ENCODE measurements at regions not wholly inside any gene's neighbourhood (a gene's known extent, or its start where the extent isn't known, plus 50 kb on each side); places are given as distances from the start of the nearest gene placed in this dataset.

GRCh38 chr15:70410371-70410985, 312.8 kb upstream of the TLE3 start:
- WGBS, 3 donors, result 73 to 84% (median 77%) methylated on average over 3 of the region's 3 CpGs

DNA sequence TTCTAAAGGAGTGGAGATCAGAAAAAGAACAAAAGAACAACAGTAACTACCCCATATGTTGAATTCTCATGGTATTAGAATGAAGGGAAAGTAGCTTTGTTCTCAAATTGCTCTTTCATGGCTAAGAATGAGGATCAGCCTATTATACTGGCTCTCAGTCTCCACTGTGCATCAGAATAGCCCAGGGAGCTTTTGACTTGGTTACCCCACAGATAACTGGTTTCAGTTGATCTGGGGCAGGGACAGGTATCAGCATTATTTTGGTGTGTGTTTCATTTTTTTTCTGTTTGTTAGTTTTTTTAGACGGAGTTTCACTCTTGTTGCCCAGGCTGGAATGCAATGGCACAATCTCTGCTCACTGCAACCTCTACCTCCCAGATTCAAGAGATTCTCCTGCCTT, 311.7 kb upstream of the TLE3 start:
- H3K27ac ChIP-seq (ENCODE audit: low read depth, low read length), result no peak overlapping the region
- 87 to 95% (median 93%) methylated on average over 1 of the region's 1 CpG for WGBS, 3 donors

More at GRCh38 chr15:70410371-70410985, 312.8 kb upstream of the TLE3 start:
- H3K27ac ChIP-seq (ENCODE audit: low read depth, low read length), result no peak overlapping the region

GRCh38 chr15:70407955-70408354, 310.2 kb upstream of the TLE3 start:
- WGBS, 3 donors, result 78 to 87% (median 80%) methylated on average over 1 of the region's 1 CpG
- H3K27ac ChIP-seq (ENCODE audit: low read depth, low read length), result no peak overlapping the region

GRCh38 chr15:70407336-70407670, 309.6 kb upstream of the TLE3 start:
- H3K27ac ChIP-seq (ENCODE audit: low read depth, low read length), result no peak overlapping the region
- 77 to 89% (median 88%) methylated on average over 7 of the region's 7 CpGs for WGBS, 3 donors

DNA sequence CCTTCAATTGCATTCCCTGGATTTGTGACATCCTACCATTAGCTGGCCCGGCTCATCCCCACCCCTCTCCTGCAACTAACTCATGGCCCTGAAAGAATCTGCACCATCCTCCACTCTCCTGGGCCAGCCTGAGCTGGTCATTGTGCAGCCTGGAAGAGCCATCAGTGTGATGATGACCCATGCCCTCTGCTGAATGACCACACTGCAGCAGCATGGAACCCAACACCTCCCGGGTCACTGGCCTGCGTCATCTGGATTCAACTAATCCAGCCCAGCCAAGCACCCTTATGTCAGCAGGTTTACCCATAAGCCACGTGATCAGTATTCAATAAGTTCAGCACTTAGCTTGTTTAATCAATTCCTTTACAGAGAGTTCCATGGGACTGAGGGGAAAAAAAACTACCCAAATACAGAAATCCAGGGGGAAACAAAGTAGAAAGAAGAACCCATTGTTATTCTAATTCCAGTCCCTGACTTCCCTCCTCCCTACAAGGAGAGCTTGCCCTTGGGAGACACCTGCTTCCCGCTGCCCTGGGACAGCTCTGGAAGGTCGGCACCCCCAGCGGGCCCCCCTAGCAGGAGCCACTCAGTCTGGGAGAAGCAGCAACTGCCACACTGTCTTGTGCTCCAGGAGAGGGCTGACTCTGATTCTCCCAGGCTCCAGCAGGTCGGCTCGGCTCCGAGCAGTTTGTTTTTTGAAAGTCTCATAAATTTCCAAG, 309.1 kb upstream of the TLE3 start:
- 47 to 74% (median 71%) methylated on average over 10 of the region's 10 CpGs for WGBS, 3 donors
- H3K27ac ChIP-seq (ENCODE audit: low read depth, low read length), result no peak overlapping the region

- H3K27ac ChIP-seq (ENCODE audit: low read depth, low read length), result no peak overlapping the region
- 76 to 84% (median 77%) methylated on average over 4 of the region's 4 CpGs for WGBS, 3 donors
Measured at GRCh38 chr15:70401709-70402108, 304.0 kb upstream of the TLE3 start.

- no peak overlapping the region for H3K27ac ChIP-seq (ENCODE audit: low read depth, low read length)
- 72 to 91% (median 83%) methylated on average over 4 of the region's 4 CpGs for whole genome bisulfite sequencing, 3 donors
Measured at GRCh38 chr15:70400766-70401541, 303.2 kb upstream of the TLE3 start.

- H3K27ac ChIP-seq (ENCODE audit: low read depth, low read length), result no peak overlapping the region
Measured at GRCh38 chr15:70399204-70399603, 301.5 kb upstream of the TLE3 start.

GRCh38 chr15:70398694-70399093, 301.0 kb upstream of the TLE3 start:
- WGBS, 3 donors, result 95 to 99% (median 96%) methylated on average over 4 of the region's 4 CpGs
- no peak overlapping the region for H3K27ac ChIP-seq (ENCODE audit: low read depth, low read length)

DNA sequence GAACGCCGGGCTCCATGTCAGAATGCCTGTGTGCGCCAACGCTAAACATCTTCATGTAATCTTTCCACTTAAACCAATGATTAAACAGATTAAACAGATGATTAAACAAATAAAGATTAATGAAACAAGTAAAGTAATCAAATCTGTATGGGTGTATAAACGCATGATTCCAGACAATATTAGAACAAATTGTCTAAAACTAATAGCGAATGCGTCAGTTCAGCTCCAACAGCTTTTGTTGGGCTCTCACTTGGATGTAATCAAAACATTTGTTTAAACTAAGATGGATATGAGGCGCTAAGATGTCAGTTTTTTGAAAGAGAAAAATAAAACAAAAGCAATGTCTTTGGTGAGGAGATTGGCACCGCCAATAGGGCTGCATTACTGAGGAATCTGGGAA, 299.1 kb upstream of the TLE3 start:
- 83 to 95% (median 93%) methylated on average over 9 of the region's 9 CpGs for WGBS, 3 donors
- H3K27ac ChIP-seq (ENCODE audit: low read depth, low read length), result no peak overlapping the region

DNA sequence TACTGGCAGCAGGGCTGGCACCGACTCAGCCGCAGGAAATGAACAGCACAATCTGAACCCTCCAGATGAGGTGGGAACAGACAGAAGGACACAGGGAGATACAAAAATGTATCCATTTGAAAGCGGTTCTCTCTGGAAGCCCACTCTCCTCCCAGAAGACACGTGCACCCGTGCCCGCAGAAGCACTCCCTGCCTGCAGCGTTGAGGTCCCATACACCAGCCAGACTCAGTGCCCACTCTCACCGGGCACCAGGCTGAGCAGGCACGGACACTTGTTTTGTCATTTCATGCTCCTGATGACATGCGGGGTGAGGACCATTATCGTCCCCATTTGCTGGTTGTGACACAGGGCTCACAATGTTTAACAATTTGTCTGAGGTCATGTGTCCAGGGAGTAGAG, 297.4 kb upstream of the TLE3 start:
- 86 to 93% (median 86%) methylated on average over 11 of the region's 11 CpGs for WGBS, 3 donors
- no peak overlapping the region for H3K27ac ChIP-seq (ENCODE audit: low read depth, low read length)

- H3K27ac ChIP-seq (ENCODE audit: low read depth, low read length), result no peak overlapping the region
Measured at GRCh38 chr15:70390723-70391122, 293.0 kb upstream of the TLE3 start.

DNA sequence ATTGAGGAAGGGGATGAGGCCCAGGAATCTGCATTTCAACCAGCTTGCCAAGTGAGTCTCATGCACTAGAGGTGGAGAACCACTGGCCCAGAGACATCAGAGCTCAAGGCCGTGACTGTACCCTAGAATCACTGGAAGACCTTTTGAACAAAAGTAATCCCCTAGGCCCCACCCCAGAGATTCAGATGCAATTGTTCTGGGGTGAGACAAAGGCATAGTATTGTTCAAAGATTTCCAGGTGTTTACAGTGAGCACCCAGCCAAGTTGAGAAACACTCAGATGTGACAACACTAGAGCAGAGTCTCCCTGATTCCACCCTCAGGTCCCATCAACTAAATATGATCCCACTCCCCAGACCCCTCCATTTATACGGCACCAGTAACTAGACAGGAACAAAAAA, 290.3 kb upstream of the TLE3 start:
- WGBS, 3 donors, result 60 to 95% (median 86%) methylated on average over 2 of the region's 2 CpGs

GRCh38 chr15:70387081-70387480, 289.4 kb upstream of the TLE3 start:
- 84 to 93% (median 87%) methylated on average over 9 of the region's 9 CpGs for WGBS, 3 donors
- H3K27ac ChIP-seq (ENCODE audit: low read depth, low read length), result no peak overlapping the region

More for the DNA sequence above, 290.3 kb upstream of the TLE3 start:
- no peak overlapping the region for H3K27ac ChIP-seq (ENCODE audit: low read depth, low read length)

DNA sequence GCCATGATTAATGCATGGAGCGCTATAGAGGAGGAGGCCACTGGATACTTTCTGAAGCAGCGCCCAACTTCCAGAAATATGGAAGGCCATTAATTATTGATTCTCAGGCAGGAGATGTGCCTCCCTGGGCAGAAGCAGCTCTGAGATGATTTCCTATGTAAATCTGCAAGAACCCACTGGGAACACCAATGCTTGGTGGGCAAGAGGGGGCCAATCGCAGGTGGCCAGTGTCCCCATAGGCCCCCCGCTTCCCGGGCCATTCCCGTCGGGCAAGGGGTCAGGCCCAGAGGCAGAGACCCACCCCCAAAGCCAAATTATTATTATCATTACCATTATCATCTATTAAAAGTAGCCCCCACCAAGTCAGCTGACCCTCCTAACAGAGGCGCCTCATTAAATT, 288.0 kb upstream of the TLE3 start:
- WGBS, 3 donors, result 96 to 99% (median 96%) methylated on average over 8 of the region's 8 CpGs
- H3K27ac ChIP-seq (ENCODE audit: low read depth, low read length), result no peak overlapping the region

DNA sequence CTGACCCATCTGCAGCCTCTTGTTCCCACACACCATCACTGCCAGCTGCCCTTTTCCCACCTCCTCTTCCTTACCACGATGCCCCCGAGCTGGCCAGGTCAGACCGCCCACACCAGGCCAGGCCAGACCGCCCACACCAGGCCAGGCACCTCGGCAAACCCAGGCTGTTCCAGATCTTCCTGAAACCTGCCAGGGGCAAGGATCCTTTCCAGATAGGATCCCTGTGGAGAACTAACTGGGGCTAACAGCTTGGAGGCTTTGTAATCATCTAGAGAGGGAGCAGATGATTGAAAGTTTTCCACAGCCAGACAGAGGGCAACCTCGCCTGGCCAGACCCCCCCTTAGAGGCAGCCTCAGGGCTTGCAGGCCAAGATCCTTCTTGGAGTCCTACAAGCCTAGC, 287.3 kb upstream of the TLE3 start:
- 67 to 77% (median 75%) methylated on average over 6 of the region's 6 CpGs for WGBS, 3 donors
- no peak overlapping the region for H3K27ac ChIP-seq (ENCODE audit: low read depth, low read length)

DNA sequence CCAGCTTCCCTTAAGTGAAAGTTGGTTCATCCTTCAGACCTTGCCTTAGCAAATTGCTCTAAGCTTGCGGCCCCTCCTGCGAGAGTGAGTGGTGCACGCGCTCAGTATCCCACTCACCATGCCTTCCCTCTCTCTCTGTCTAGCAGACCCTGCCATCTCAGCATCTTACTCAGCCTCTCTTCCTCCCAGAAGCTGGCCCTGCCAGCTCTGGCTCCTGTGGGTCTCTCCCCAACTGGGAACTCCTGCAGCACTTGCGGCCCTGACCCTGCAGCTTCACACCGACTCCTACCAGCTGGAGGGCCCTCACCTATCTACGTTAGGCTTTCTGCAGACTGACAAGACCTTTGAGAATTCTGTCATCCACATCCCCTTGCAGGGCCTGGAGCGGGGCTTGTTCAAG, 286.1 kb upstream of the TLE3 start:
- no peak overlapping the region for H3K27ac ChIP-seq (ENCODE audit: low read depth, low read length)
- WGBS, 3 donors, result 82 to 92% (median 92%) methylated on average over 8 of the region's 8 CpGs

- 92 to 95% (median 93%) methylated on average over 14 of the region's 14 CpGs for WGBS, 3 donors
- H3K27ac ChIP-seq (ENCODE audit: low read depth, low read length), result no peak overlapping the region
Measured at GRCh38 chr15:70382762-70383458, 285.2 kb upstream of the TLE3 start.

Data from adipose tissue (tissue), 3 donors.